ENCODE measurements at regions not wholly inside any gene's neighbourhood (a gene's known extent, or its start where the extent isn't known, plus 50 kb on each side); places are given as distances from the start of the nearest gene placed in this dataset.

- H3K4me3 ChIP-seq (ENCODE audit: low read depth, low read length) = no peak overlapping the region
- H3K36me3 ChIP-seq (ENCODE audit: control insufficient read depth, insufficient read depth, low read length) = no peaks in the 10 kb centered on the region
- peak; percentile 4 for DNase-seq (ENCODE audit: low read depth)
- no peak for FAIRE-seq
- H3K27me3 ChIP-seq (ENCODE audit: control insufficient read depth, insufficient read depth, low read length) = no peaks in the 10 kb centered on the region
- TF ChIP-seq CTCF (IDR thresholded peaks at IDR 0.05; ENCODE audit: insufficient read depth, low read length, severe bottlenecking) = no peak
Observed at GRCh38 chr3:45321607-45322391, 66.6 kb upstream of the LARS2 start.

GRCh38 chr3:45322616-45323015 lies 65.8 kb upstream of the LARS2 start:
- H3K27me3 ChIP-seq (ENCODE audit: control insufficient read depth, insufficient read depth, low read length) = no peaks in the 10 kb centered on the region
- no peak for FAIRE-seq
- TF ChIP-seq CTCF (IDR thresholded peaks at IDR 0.05; ENCODE audit: insufficient read depth, low read length, severe bottlenecking) = no peak
- H3K4me3 ChIP-seq (ENCODE audit: low read depth, low read length) = no peak overlapping the region
- no peaks in the 10 kb centered on the region for H3K36me3 ChIP-seq (ENCODE audit: control insufficient read depth, insufficient read depth, low read length)
- DNase-seq (ENCODE audit: low read depth) = no peak

GRCh38 chr3:45325676-45326075 lies 62.7 kb upstream of the LARS2 start:
- DNase-seq (ENCODE audit: low read depth) (no peak), FAIRE-seq (no peak)
- no peak overlapping the region for H3K4me3 ChIP-seq (ENCODE audit: low read depth, low read length)
- TF ChIP-seq CTCF (IDR thresholded peaks at IDR 0.05; ENCODE audit: insufficient read depth, low read length, severe bottlenecking) = no peak
- H3K27me3 ChIP-seq (ENCODE audit: control insufficient read depth, insufficient read depth, low read length) = peaks cover 7% of the 10 kb centered on the region
- no peaks in the 10 kb centered on the region for H3K36me3 ChIP-seq (ENCODE audit: control insufficient read depth, insufficient read depth, low read length)

- Histone ChIP-seq H3K36me3 (ENCODE audit: control insufficient read depth, insufficient read depth, low read length) (no peaks in the 10 kb centered on the region), H3K27me3 (ENCODE audit: control insufficient read depth, insufficient read depth, low read length) (peaks cover 7% of the 10 kb centered on the region), H3K4me3 (ENCODE audit: low read depth, low read length) (no peak overlapping the region)
- no peak for FAIRE-seq
- no peak for TF ChIP-seq CTCF (IDR thresholded peaks at IDR 0.05; ENCODE audit: insufficient read depth, low read length, severe bottlenecking)
- DNase-seq (ENCODE audit: low read depth) = no peak
Observed at GRCh38 chr3:45329761-45330305, 58.5 kb upstream of the LARS2 start.

- H3K4me3 ChIP-seq (ENCODE audit: low read depth, low read length) = no peak overlapping the region
- H3K27me3 ChIP-seq (ENCODE audit: control insufficient read depth, insufficient read depth, low read length) = peaks cover 7% of the 10 kb centered on the region
- no peak for TF ChIP-seq CTCF (IDR thresholded peaks at IDR 0.05; ENCODE audit: insufficient read depth, low read length, severe bottlenecking)
- H3K36me3 ChIP-seq (ENCODE audit: control insufficient read depth, insufficient read depth, low read length) = no peaks in the 10 kb centered on the region
- no peak for FAIRE-seq
- no peak for DNase-seq (ENCODE audit: low read depth)
Observed at GRCh38 chr3:45330510-45331295, 57.7 kb upstream of the LARS2 start.
